ENCODE measurements at regions not wholly inside any gene's neighbourhood (a gene's known extent, or its start where the extent isn't known, plus 50 kb on each side); places are given as distances from the start of the nearest gene placed in this dataset.

- H3K27me3 Mint-ChIP-seq: peaks cover 18 to 35% of the 10 kb centered on the region in 2 donors
- H3K27me3 ChIP-seq (replicated peaks in 1 of 2; ENCODE audit: control insufficient read depth in 2 of 2, extremely low read depth in 1 of 2, insufficient read depth in 2 of 2, low read length in 1 of 2): peaks cover 0 to 12% of the 10 kb centered on the region in 2 experiments
- WGBS (ENCODE audit: insufficient coverage): 25% methylated on average over 2 of the region's 5 CpGs
These were observed 961.6 kb downstream of the TBC1D22A start for GRCh38 chr22:47724030-47724429.

GRCh38 chr22:47718337-47718736, 955.9 kb downstream of the TBC1D22A start:
- POLR2A ChIA-PET: no interaction called here
- Mint-ChIP-seq H3K9me3 (no peaks in the 10 kb centered on the region), H3K4me1 (no peaks in the 10 kb centered on the region), H3K27ac (no peak overlapping the region), H3K4me3 (no peak overlapping the region), H3K27me3 (peaks cover 13 to 30% of the 10 kb centered on the region in 2 donors), H3K36me3 (no peaks in the 10 kb centered on the region)
- ATAC-seq (replicated peaks in 1 of 4): no peak
- whole genome bisulfite sequencing (ENCODE audit: insufficient coverage): 96% methylated on average over 2 of the region's 3 CpGs
- no peaks in the 10 kb centered on the region for H3K36me3 ChIP-seq (ENCODE audit: control insufficient read depth in 2 of 2, extremely low read depth in 1 of 2, insufficient read depth in 1 of 2, low read length in 1 of 2)
- CTCF ChIA-PET: no interaction called here
- H3K27me3 ChIP-seq (replicated peaks in 1 of 2; ENCODE audit: control insufficient read depth in 2 of 2, extremely low read depth in 1 of 2, insufficient read depth in 2 of 2, low read length in 1 of 2): peaks cover 0 to 26% of the 10 kb centered on the region in 2 experiments
- H3K9me3 ChIP-seq: no peaks in the 10 kb centered on the region
- no peak overlapping the region for H3K27ac ChIP-seq (ENCODE audit: low read length)
- no peak overlapping the region for H3K4me3 ChIP-seq (ENCODE audit: control insufficient read depth in 1 of 2, extremely low read depth in 1 of 2, low read length in 1 of 2)
- no peaks in the 10 kb centered on the region for H3K4me1 ChIP-seq (ENCODE audit: control insufficient read depth in 1 of 2, extremely low read depth in 1 of 2, insufficient read depth in 2 of 2, low read length in 2 of 2)
- no peak for DNase-seq

More at GRCh38 chr22:47724030-47724429, 961.6 kb downstream of the TBC1D22A start:
- CTCF ChIA-PET: no interaction called here
- no peak for ATAC-seq (replicated peaks in 1 of 4)
- Histone ChIP-seq H3K4me1 (ENCODE audit: control insufficient read depth in 1 of 2, extremely low read depth in 1 of 2, insufficient read depth in 2 of 2, low read length in 2 of 2) (no peaks in the 10 kb centered on the region), H3K9me3 (no peaks in the 10 kb centered on the region), H3K36me3 (ENCODE audit: control insufficient read depth in 2 of 2, extremely low read depth in 1 of 2, insufficient read depth in 1 of 2, low read length in 1 of 2) (no peaks in the 10 kb centered on the region), H3K27ac (ENCODE audit: low read length) (no peak overlapping the region), H3K4me3 (ENCODE audit: control insufficient read depth in 1 of 2, extremely low read depth in 1 of 2, low read length in 1 of 2) (no peak overlapping the region)
- no peak for DNase-seq
- no peak overlapping the region for H3K27ac Mint-ChIP-seq
- no peaks in the 10 kb centered on the region for H3K36me3 Mint-ChIP-seq
- H3K4me3 Mint-ChIP-seq: no peak overlapping the region
- POLR2A ChIA-PET: no interaction called here
- no peaks in the 10 kb centered on the region for H3K4me1 Mint-ChIP-seq
- peaks cover 0 to under 1% (median 0%) of the 10 kb centered on the region in 3 donors for H3K9me3 Mint-ChIP-seq

- H3K9me3 Mint-ChIP-seq: peaks cover 0 to 4% (median 0%) of the 10 kb centered on the region in 3 donors
- no peak overlapping the region for H3K4me3 Mint-ChIP-seq
- Histone ChIP-seq H3K36me3 (ENCODE audit: control insufficient read depth in 2 of 2, extremely low read depth in 1 of 2, insufficient read depth in 1 of 2, low read length in 1 of 2) (no peaks in the 10 kb centered on the region), H3K27ac (ENCODE audit: low read length) (no peak overlapping the region), H3K4me3 (ENCODE audit: control insufficient read depth in 1 of 2, extremely low read depth in 1 of 2, low read length in 1 of 2) (no peak overlapping the region), H3K4me1 (ENCODE audit: control insufficient read depth in 1 of 2, extremely low read depth in 1 of 2, insufficient read depth in 2 of 2, low read length in 2 of 2) (no peaks in the 10 kb centered on the region), H3K27me3 (replicated peaks in 1 of 2; ENCODE audit: control insufficient read depth in 2 of 2, extremely low read depth in 1 of 2, insufficient read depth in 2 of 2, low read length in 1 of 2) (peaks cover 0 to 29% of the 10 kb centered on the region in 2 experiments), H3K9me3 (no peaks in the 10 kb centered on the region)
- no peaks in the 10 kb centered on the region for H3K36me3 Mint-ChIP-seq
- no peaks in the 10 kb centered on the region for H3K4me1 Mint-ChIP-seq
- CTCF ChIA-PET: no interaction called here
- no peak overlapping the region for H3K27ac Mint-ChIP-seq
- 74% methylated on average over 16 of the region's 16 CpGs for WGBS (ENCODE audit: insufficient coverage)
- ATAC-seq (replicated peaks in 1 of 4) (no peak), DNase-seq (no peak)
- POLR2A ChIA-PET: no interaction called here
- H3K27me3 Mint-ChIP-seq: peaks cover 18 to 30% of the 10 kb centered on the region in 2 donors
These were observed 954.6 kb downstream of the TBC1D22A start for GRCh38 chr22:47716890-47717615.

- WGBS (ENCODE audit: insufficient coverage): 84% methylated on average over 13 of the region's 18 CpGs
- H3K27me3 ChIP-seq (replicated peaks in 1 of 2; ENCODE audit: control insufficient read depth in 2 of 2, extremely low read depth in 1 of 2, insufficient read depth in 2 of 2, low read length in 1 of 2): peaks cover 0 to 29% of the 10 kb centered on the region in 2 experiments
- H3K27ac Mint-ChIP-seq: no peak overlapping the region
- no peaks in the 10 kb centered on the region for H3K4me1 ChIP-seq (ENCODE audit: control insufficient read depth in 1 of 2, extremely low read depth in 1 of 2, insufficient read depth in 2 of 2, low read length in 2 of 2)
- DNase-seq (no peak), ATAC-seq (replicated peaks in 1 of 4) (no peak)
- H3K4me1 Mint-ChIP-seq: no peaks in the 10 kb centered on the region
- POLR2A ChIA-PET: no interaction called here
- H3K27ac ChIP-seq (ENCODE audit: low read length): no peak overlapping the region
- H3K9me3 ChIP-seq: no peaks in the 10 kb centered on the region
- no peaks in the 10 kb centered on the region for H3K36me3 ChIP-seq (ENCODE audit: control insufficient read depth in 2 of 2, extremely low read depth in 1 of 2, insufficient read depth in 1 of 2, low read length in 1 of 2)
- no peak overlapping the region for H3K4me3 Mint-ChIP-seq
- CTCF ChIA-PET: no interaction called here
- no peaks in the 10 kb centered on the region for H3K36me3 Mint-ChIP-seq
- peaks cover 0 to 4% (median 0%) of the 10 kb centered on the region in 3 donors for H3K9me3 Mint-ChIP-seq
- peaks cover 15 to 26% of the 10 kb centered on the region in 2 donors for H3K27me3 Mint-ChIP-seq
- no peak overlapping the region for H3K4me3 ChIP-seq (ENCODE audit: control insufficient read depth in 1 of 2, extremely low read depth in 1 of 2, low read length in 1 of 2)
These were observed 953.6 kb downstream of the TBC1D22A start for GRCh38 chr22:47715866-47716578.

- Histone ChIP-seq H3K4me3 (ENCODE audit: control insufficient read depth in 1 of 2, extremely low read depth in 1 of 2, low read length in 1 of 2) (no peak overlapping the region), H3K36me3 (ENCODE audit: control insufficient read depth in 2 of 2, extremely low read depth in 1 of 2, insufficient read depth in 1 of 2, low read length in 1 of 2) (no peaks in the 10 kb centered on the region), H3K9me3 (no peaks in the 10 kb centered on the region), H3K27me3 (replicated peaks in 1 of 2; ENCODE audit: control insufficient read depth in 2 of 2, extremely low read depth in 1 of 2, insufficient read depth in 2 of 2, low read length in 1 of 2) (peaks cover 0 to 23% of the 10 kb centered on the region in 2 experiments), H3K4me1 (ENCODE audit: control insufficient read depth in 1 of 2, extremely low read depth in 1 of 2, insufficient read depth in 2 of 2, low read length in 2 of 2) (no peaks in the 10 kb centered on the region), H3K27ac (ENCODE audit: low read length) (no peak overlapping the region)
- peaks cover 17 to 24% of the 10 kb centered on the region in 2 donors for H3K27me3 Mint-ChIP-seq
- no peak overlapping the region for H3K4me3 Mint-ChIP-seq
- no peak for ATAC-seq (replicated peaks in 1 of 4)
- POLR2A ChIA-PET: interaction anchor here in 1 of 2 donors (0.6 kb wide), 1 partner anchor 8 kb away, joined by 3 read pairs; no protein-coding TSS in a partner anchor
- DNase-seq: no peak
- no peak overlapping the region for H3K27ac Mint-ChIP-seq
- CTCF ChIA-PET: no interaction called here
- no peaks in the 10 kb centered on the region for H3K4me1 Mint-ChIP-seq
- H3K36me3 Mint-ChIP-seq: no peaks in the 10 kb centered on the region
- peaks cover 0 to 4% (median 0%) of the 10 kb centered on the region in 3 donors for H3K9me3 Mint-ChIP-seq
- 73% methylated on average over 5 of the region's 10 CpGs for WGBS (ENCODE audit: insufficient coverage)
These were observed 951.5 kb downstream of the TBC1D22A start for GRCh38 chr22:47713941-47714340.

GRCh38 chr22:47710135-47710534, 947.7 kb downstream of the TBC1D22A start:
- ChIA-PET POLR2A (no interaction called here), CTCF (no interaction called here)
- Histone ChIP-seq H3K4me1 (ENCODE audit: control insufficient read depth in 1 of 2, extremely low read depth in 1 of 2, insufficient read depth in 2 of 2, low read length in 2 of 2) (no peaks in the 10 kb centered on the region), H3K9me3 (no peaks in the 10 kb centered on the region), H3K27ac (ENCODE audit: low read length) (no peak overlapping the region), H3K36me3 (ENCODE audit: control insufficient read depth in 2 of 2, extremely low read depth in 1 of 2, insufficient read depth in 1 of 2, low read length in 1 of 2) (no peaks in the 10 kb centered on the region), H3K27me3 (replicated peaks in 1 of 2; ENCODE audit: control insufficient read depth in 2 of 2, extremely low read depth in 1 of 2, insufficient read depth in 2 of 2, low read length in 1 of 2) (peaks cover 2 to 21% of the 10 kb centered on the region in 2 experiments), H3K4me3 (ENCODE audit: control insufficient read depth in 1 of 2, extremely low read depth in 1 of 2, low read length in 1 of 2) (no peak overlapping the region)
- Mint-ChIP-seq H3K4me3 (no peak overlapping the region), H3K9me3 (peaks cover 0 to 4% (median 0%) of the 10 kb centered on the region in 3 donors), H3K4me1 (no peaks in the 10 kb centered on the region), H3K27me3 (peaks cover 23 to 24% of the 10 kb centered on the region in 2 donors), H3K27ac (no peak overlapping the region), H3K36me3 (no peaks in the 10 kb centered on the region)
- 72% methylated on average over 2 of the region's 4 CpGs for WGBS (ENCODE audit: insufficient coverage)
- no peak for DNase-seq
- ATAC-seq (replicated peaks in 1 of 4): no peak

All from T-cell (primary cell).